ENCODE measurements at regions not wholly inside any gene's neighbourhood (a gene's known extent, or its start where the extent isn't known, plus 50 kb on each side); places are given as distances from the start of the nearest gene placed in this dataset.

GRCh38 chr2:142270291-142270690, 139.5 kb upstream of the LRP1B start:
- peak; percentile 98 for DNase-seq (ENCODE audit: low spot score)

- DNase-seq (ENCODE audit: low spot score): no peak
These were observed 128.5 kb upstream of the LRP1B start for GRCh38 chr2:142259356-142259755.

- no peak for DNase-seq (ENCODE audit: low spot score)
These were observed 123.2 kb upstream of the LRP1B start for GRCh38 chr2:142254031-142254430.

- DNase-seq (ENCODE audit: low spot score): no peak
These were observed 110.2 kb upstream of the LRP1B start for GRCh38 chr2:142241016-142241415.

GRCh38 chr2:142236181-142236580, 105.4 kb upstream of the LRP1B start:
- no peak for DNase-seq (ENCODE audit: low spot score)

GRCh38 chr2:142234741-142235140, 103.9 kb upstream of the LRP1B start:
- DNase-seq (ENCODE audit: low spot score): no peak

GRCh38 chr2:142223309-142223708, 92.5 kb upstream of the LRP1B start:
- peak; percentile 60 for DNase-seq (ENCODE audit: low spot score)

GRCh38 chr2:142222715-142223114, 91.9 kb upstream of the LRP1B start:
- no peak for DNase-seq (ENCODE audit: low spot score)

GRCh38 chr2:142220901-142221300, 90.1 kb upstream of the LRP1B start:
- DNase-seq (ENCODE audit: low spot score): peak; percentile 25

- peak; percentile 61 for DNase-seq (ENCODE audit: low spot score)
These were observed 89.4 kb upstream of the LRP1B start for GRCh38 chr2:142220239-142220638.

GRCh38 chr2:142218471-142218870, 87.7 kb upstream of the LRP1B start:
- no peak for DNase-seq (ENCODE audit: low spot score)

GRCh38 chr2:142217804-142218203, 87.0 kb upstream of the LRP1B start:
- no peak for DNase-seq (ENCODE audit: low spot score)

GRCh38 chr2:142200062-142200461, 69.2 kb upstream of the LRP1B start:
- DNase-seq (ENCODE audit: low spot score): no peak

GRCh38 chr2:142199073-142199472, 68.3 kb upstream of the LRP1B start:
- no peak for DNase-seq (ENCODE audit: low spot score)

- DNase-seq (ENCODE audit: low spot score): no peak
These were observed 60.0 kb upstream of the LRP1B start for GRCh38 chr2:142190805-142191204.

GRCh38 chr2:142189501-142189900, 58.7 kb upstream of the LRP1B start:
- DNase-seq (ENCODE audit: low spot score): no peak

GRCh38 chr2:142188562-142188961, 57.7 kb upstream of the LRP1B start:
- no peak for DNase-seq (ENCODE audit: low spot score)

GRCh38 chr2:142180820-142181533, 50.2 kb upstream of the LRP1B start:
- DNase-seq (ENCODE audit: low spot score): peak; percentile 81
